Spleen (tissue), 11 donors: ENCODE measurements at regions not wholly inside any gene's neighbourhood (a gene's known extent, or its start where the extent isn't known, plus 50 kb on each side); places are given as distances from the start of the nearest gene placed in this dataset.
"Not testable (repeated sequence)": the region's sequence is repeated elsewhere in the genome, so short reads cannot be mapped to it uniquely, and the experiment has no call there.

Source experiments
- DNase-seq: peaks from one replicate; pipeline ENCODE4 v3.0.0-alpha.2; 2020
- H3K27ac ChIP-seq, 8 donors: fragments of 200-600 bp; sonication (generic) in 7 of 8; 1 replicate in 4 of 8; 2 replicates in 4 of 8; pipeline versions ENCODE4 v1.5.0 to v1.8.0; 2016 to 2021; ENCODE audit warnings: inconsistent platforms in 4 of 8, mild to moderate bottlenecking in 4 of 8, moderate library complexity in 1 of 8
- H3K27me3 ChIP-seq, 7 donors: fragments of 200-600 bp; sonication (generic) in 6 of 7; replicated peaks in 1 of 7; 1 replicate in 4 of 7; 2 replicates in 3 of 7; pipeline versions ENCODE4 v1.5.0 to v1.8.0; 2016 to 2021; ENCODE audit warnings: inconsistent platforms in 3 of 7, mild to moderate bottlenecking in 1 of 7
- H3K36me3 ChIP-seq, 6 donors: fragments of 200-600 bp; sonication (generic) in 5 of 6; 1 replicate in 4 of 6; 2 replicates in 2 of 6; pipeline versions ENCODE4 v1.5.0 to v1.8.0; 2016 to 2021; ENCODE audit warnings: inconsistent platforms in 2 of 6
- H3K4me1 ChIP-seq, 6 donors: fragments of 200-600 bp; sonication (generic) in 5 of 6; 1 replicate in 3 of 6; 2 replicates in 3 of 6; pipeline versions ENCODE4 v1.5.0 to v1.8.0; 2016 to 2021; ENCODE audit warnings: inconsistent platforms in 3 of 6
- H3K4me3 ChIP-seq, 8 donors: fragments of 200-600 bp; sonication (generic) in 7 of 8; 1 replicate in 4 of 8; 2 replicates in 4 of 8; pipeline versions ENCODE4 v1.5.0 to v1.8.0; 2016 to 2021; ENCODE audit warnings: inconsistent platforms in 4 of 8, mild to moderate bottlenecking in 4 of 8, moderate library complexity in 2 of 8
- H3K9me3 ChIP-seq, 8 donors: fragments of 200-600 bp; sonication (generic) in 7 of 8; 1 replicate in 4 of 8; 2 replicates in 4 of 8; pipeline versions ENCODE4 v1.5.0 to v1.8.0; 2016 to 2021; ENCODE audit warnings: inconsistent platforms in 4 of 8
- CTCF ChIP-seq, 11 experiments: fragments of 200-600 bp in 7 of 11; fragments of 450-650 bp in 4 of 11; sonication (generic) in 4 of 11; IDR thresholded peaks in 8 of 11; conservative IDR thresholded peaks in 3 of 11; 1 replicate in 7 of 11; 2 replicates in 4 of 11; pipeline versions ENCODE4 v1.4.0 to v1.8.0; 2016 to 2021; ENCODE audit warnings: antibody characterized with exemption in 11 of 11, inconsistent platforms in 4 of 11, mild to moderate bottlenecking in 1 of 11
- POLR2A ChIP-seq, 3 donors: fragments of 450-650 bp; IDR thresholded peaks; one replicate each; pipeline ENCODE4 v1.5.1; 2017; ENCODE audit warnings: antibody characterized with exemption in 3 of 3, mild to moderate bottlenecking in 1 of 3
- POLR2AphosphoS5 ChIP-seq, 3 donors: sonication (generic); formaldehyde crosslinking; IDR thresholded peaks; one replicate each; pipeline ENCODE4 v1.5.1; 2017; ENCODE audit warnings: antibody characterized with exemption in 3 of 3
- WGBS, 5 donors: extraction: QIAGEN DNeasy Blood & Tissue Kit in 3 of 5; methylation state at CpG; one replicate each; pipeline versions ENCODE4 v1.1.5 to v1.1.7; 2013 to 2018; 5-methylcytosine and 5-hydroxymethylcytosine counted together
- intact Hi-C: fragments of 100-400 bp; cut with DNase I; formaldehyde crosslinking; loops from one replicate; pipeline ENCODE4 v1.15.0; 2023; ENCODE audit warnings: low total_unique reads
- donor health status: healthy with polysubstance abuse.
- donor health status: DM: no; HTN: no; CAD: no; lungs with moderate emphysema.
- donor health status: DM: no; HTN: no; CAD: no.
- donor health status: Bipolar disorder and iron deficiency.
- donor health status: healthy.
- donor health status: DM: no; HTN: no; CAD: no.
- donor health status: DM: yes; HTN: yes; CAD: no.

GRCh38 chr7:115216652-115217051, 294.8 kb downstream of the MDFIC start:
- intact Hi-C loops: loop anchor here (10.0 kb wide), 1 partner anchor 352 kb away; no protein-coding TSS in a partner anchor
- H3K36me3 ChIP-seq: no peaks in the 10 kb centered on the region
- no peaks in the 10 kb centered on the region for H3K9me3 ChIP-seq
- H3K27ac ChIP-seq: no peak overlapping the region
- no peak for TF ChIP-seq POLR2AphosphoS5 (IDR thresholded peaks at IDR 0.05)
- no peak for TF ChIP-seq CTCF (IDR thresholded peaks at IDR 0.05 in 8 of 11, conservative IDR thresholded peaks at IDR 0.05 in 3 of 11)
- no peak for TF ChIP-seq POLR2A (IDR thresholded peaks at IDR 0.05)
- H3K4me1 ChIP-seq: no peaks in the 10 kb centered on the region
- WGBS, 5 donors: 71 to 93% (median 92%) methylated on average over 1 of the region's 1 CpG
- H3K4me3 ChIP-seq: no peak overlapping the region
- no peaks in the 10 kb centered on the region for H3K27me3 ChIP-seq
- DNase-seq: no peak

DNA sequence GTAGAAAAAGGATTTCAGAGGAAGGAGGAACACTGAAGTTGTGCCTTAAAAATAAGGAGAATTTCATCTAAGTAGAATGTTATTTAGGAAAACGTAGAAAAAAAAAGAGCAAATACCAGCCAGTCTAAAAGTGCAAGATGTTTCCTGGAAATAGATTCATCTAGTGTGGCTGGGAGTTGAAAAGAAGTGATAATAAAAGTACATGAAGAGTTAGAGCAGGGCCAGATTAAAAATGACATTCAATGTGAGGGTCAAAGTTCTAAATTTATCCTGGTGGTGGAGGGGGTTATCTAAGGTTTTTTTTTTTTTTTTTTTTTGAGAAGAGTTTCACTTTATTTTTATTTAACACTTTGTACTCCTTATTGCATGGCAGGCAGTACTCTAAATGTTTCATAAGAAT, 289.3 kb downstream of the MDFIC start:
- H3K36me3 ChIP-seq: no peaks in the 10 kb centered on the region
- H3K4me3 ChIP-seq: no peak overlapping the region
- no peaks in the 10 kb centered on the region for H3K27me3 ChIP-seq
- intact Hi-C loops: loop anchor here (10.0 kb wide), 1 partner anchor 346 kb away; no protein-coding TSS in a partner anchor
- H3K4me1 ChIP-seq: no peaks in the 10 kb centered on the region
- 27 to 58% (median 48%) methylated on average over 1 of the region's 1 CpG for WGBS, 5 donors
- no peak for TF ChIP-seq CTCF (IDR thresholded peaks at IDR 0.05 in 8 of 11, conservative IDR thresholded peaks at IDR 0.05 in 3 of 11)
- no peak for TF ChIP-seq POLR2A (IDR thresholded peaks at IDR 0.05)
- no peak for TF ChIP-seq POLR2AphosphoS5 (IDR thresholded peaks at IDR 0.05)
- no peak overlapping the region for H3K27ac ChIP-seq
- peaks cover 0 to 14% (median 12%) of the 10 kb centered on the region in 8 donors for H3K9me3 ChIP-seq
- no peak for DNase-seq

GRCh38 chr7:115210552-115210951, 288.7 kb downstream of the MDFIC start:
- Histone ChIP-seq H3K4me3 (no peak overlapping the region), H3K27me3 (no peaks in the 10 kb centered on the region), H3K4me1 (no peaks in the 10 kb centered on the region), H3K27ac (no peak overlapping the region), H3K36me3 (no peaks in the 10 kb centered on the region), H3K9me3 (peaks cover 0 to 20% (median 18%) of the 10 kb centered on the region in 8 donors)
- intact Hi-C loops: loop anchor here (10.0 kb wide), 1 partner anchor 346 kb away; no protein-coding TSS in a partner anchor
- DNase-seq: no peak
- 76 to 92% (median 80%) methylated on average over 4 of the region's 4 CpGs for WGBS, 5 donors
- TF ChIP-seq CTCF (IDR thresholded peaks at IDR 0.05 in 8 of 11, conservative IDR thresholded peaks at IDR 0.05 in 3 of 11) (no peak), POLR2AphosphoS5 (IDR thresholded peaks at IDR 0.05) (no peak), POLR2A (IDR thresholded peaks at IDR 0.05) (no peak)

- H3K4me3 ChIP-seq: no peak overlapping the region
- DNase-seq: no peak
- intact Hi-C loops: no loop called here
- H3K27me3 ChIP-seq: no peaks in the 10 kb centered on the region
- no peaks in the 10 kb centered on the region for H3K36me3 ChIP-seq
- TF ChIP-seq CTCF (IDR thresholded peaks at IDR 0.05 in 8 of 11, conservative IDR thresholded peaks at IDR 0.05 in 3 of 11) (no peak), POLR2A (IDR thresholded peaks at IDR 0.05) (no peak), POLR2AphosphoS5 (IDR thresholded peaks at IDR 0.05) (no peak)
- H3K27ac ChIP-seq: no peak overlapping the region
- WGBS, 5 donors: 77 to 89% (median 81%) methylated on average over 6 of the region's 6 CpGs
- no peaks in the 10 kb centered on the region for H3K4me1 ChIP-seq
- peaks cover 0 to 27% (median 19%) of the 10 kb centered on the region in 8 donors for H3K9me3 ChIP-seq
Measured at GRCh38 chr7:115208710-115209560, 287.0 kb downstream of the MDFIC start.

GRCh38 chr7:115206374-115206773, 284.5 kb downstream of the MDFIC start:
- DNase-seq, H3K27me3 ChIP-seq, intact Hi-C loops, H3K27ac ChIP-seq, H3K36me3 ChIP-seq, H3K4me3 ChIP-seq, H3K4me1 ChIP-seq: not testable (repeated sequence)
- WGBS, 5 donors: 59 to 93% (median 74%) methylated on average over 2 of the region's 2 CpGs
- H3K9me3 ChIP-seq: peaks cover 0 to 27% (median 19%) of the 10 kb centered on the region in 8 donors
